ENCODE measurements at regions not wholly inside any gene's neighbourhood (a gene's known extent, or its start where the extent isn't known, plus 50 kb on each side); places are given as distances from the start of the nearest gene placed in this dataset.

- no peak overlapping the region for H3K4me3 ChIP-seq
- TF ChIP-seq CTCF (IDR thresholded peaks at IDR 0.05) = no peak
- intact Hi-C loops (cut with DNase I; ENCODE audit: low total_unique reads) = no loop called here
- no peaks in the 10 kb centered on the region for H3K9me3 ChIP-seq
- no peak overlapping the region for H3K27ac ChIP-seq
- H3K4me1 ChIP-seq = no peaks in the 10 kb centered on the region
- H3K36me3 ChIP-seq = no peaks in the 10 kb centered on the region
- no peak for DNase-seq
- H3K27me3 ChIP-seq = no peaks in the 10 kb centered on the region
Observed at GRCh38 chr3:159158801-159159200, 356.9 kb downstream of the MFSD1 start.

GRCh38 chr3:159159546-159159945 lies 357.7 kb downstream of the MFSD1 start:
- no peaks in the 10 kb centered on the region for H3K27me3 ChIP-seq

GRCh38 chr3:159163656-159164055 lies 361.8 kb downstream of the MFSD1 start:
- intact Hi-C loops (cut with DNase I; ENCODE audit: low total_unique reads) = no loop called here

More at GRCh38 chr3:159159546-159159945, 357.7 kb downstream of the MFSD1 start:
- Histone ChIP-seq H3K27ac (no peak overlapping the region), H3K4me3 (no peak overlapping the region), H3K4me1 (no peaks in the 10 kb centered on the region), H3K9me3 (no peaks in the 10 kb centered on the region), H3K36me3 (no peaks in the 10 kb centered on the region)
- DNase-seq = no peak
- TF ChIP-seq CTCF (IDR thresholded peaks at IDR 0.05) = no peak
- intact Hi-C loops (cut with DNase I; ENCODE audit: low total_unique reads) = no loop called here

GRCh38 chr3:159165961-159166360 lies 364.1 kb downstream of the MFSD1 start:
- H3K36me3 ChIP-seq = no peaks in the 10 kb centered on the region

More at GRCh38 chr3:159163656-159164055, 361.8 kb downstream of the MFSD1 start:
- H3K9me3 ChIP-seq = no peaks in the 10 kb centered on the region
- no peak for TF ChIP-seq CTCF (IDR thresholded peaks at IDR 0.05)
- H3K36me3 ChIP-seq = no peaks in the 10 kb centered on the region
- no peak for DNase-seq
- H3K27ac ChIP-seq = no peak overlapping the region
- no peaks in the 10 kb centered on the region for H3K27me3 ChIP-seq
- H3K4me1 ChIP-seq = no peaks in the 10 kb centered on the region
- H3K4me3 ChIP-seq = no peak overlapping the region

GRCh38 chr3:159166899-159167586 lies 365.2 kb downstream of the MFSD1 start:
- no peaks in the 10 kb centered on the region for H3K4me1 ChIP-seq
- intact Hi-C loops (cut with DNase I; ENCODE audit: low total_unique reads) = no loop called here
- H3K9me3 ChIP-seq = no peaks in the 10 kb centered on the region
- H3K4me3 ChIP-seq = no peak overlapping the region
- no peak for DNase-seq
- no peak for TF ChIP-seq CTCF (IDR thresholded peaks at IDR 0.05)
- no peak overlapping the region for H3K27ac ChIP-seq
- no peaks in the 10 kb centered on the region for H3K27me3 ChIP-seq
- no peaks in the 10 kb centered on the region for H3K36me3 ChIP-seq

More at GRCh38 chr3:159165961-159166360, 364.1 kb downstream of the MFSD1 start:
- DNase-seq = no peak
- H3K9me3 ChIP-seq = no peaks in the 10 kb centered on the region
- intact Hi-C loops (cut with DNase I; ENCODE audit: low total_unique reads) = no loop called here
- H3K4me3 ChIP-seq = no peak overlapping the region
- no peaks in the 10 kb centered on the region for H3K27me3 ChIP-seq
- H3K27ac ChIP-seq = no peak overlapping the region
- H3K4me1 ChIP-seq = no peaks in the 10 kb centered on the region
- no peak for TF ChIP-seq CTCF (IDR thresholded peaks at IDR 0.05)
